Right ventricle myocardium superior (tissue), 1 donor: ENCODE measurements at regions not wholly inside any gene's neighbourhood (a gene's known extent, or its start where the extent isn't known, plus 50 kb on each side); places are given as distances from the start of the nearest gene placed in this dataset.
"Not testable (repeated sequence)": the region's sequence is repeated elsewhere in the genome, so short reads cannot be mapped to it uniquely, and the experiment has no call there.

ENCODE experiments used
- ATAC-seq: fragments of 200-7000 bp; cut with Tn5 transposase; one replicate; pipeline ENCODE4 v1.9.1; 2020; ENCODE audit warnings: mild to moderate bottlenecking; ENCODE audit not compliant: poor library complexity
- DNase-seq: peaks from one replicate; pipeline ENCODE4 v3.0.0-alpha.2; 2020
- intact Hi-C: fragments of 100-400 bp; cut with DNase I; formaldehyde crosslinking; loops from one replicate; pipeline ENCODE4 v1.11.2; 2022
- donor health status: DM: no; HTN: yes; CAD: no; lungs with severe emphysema.

DNA sequence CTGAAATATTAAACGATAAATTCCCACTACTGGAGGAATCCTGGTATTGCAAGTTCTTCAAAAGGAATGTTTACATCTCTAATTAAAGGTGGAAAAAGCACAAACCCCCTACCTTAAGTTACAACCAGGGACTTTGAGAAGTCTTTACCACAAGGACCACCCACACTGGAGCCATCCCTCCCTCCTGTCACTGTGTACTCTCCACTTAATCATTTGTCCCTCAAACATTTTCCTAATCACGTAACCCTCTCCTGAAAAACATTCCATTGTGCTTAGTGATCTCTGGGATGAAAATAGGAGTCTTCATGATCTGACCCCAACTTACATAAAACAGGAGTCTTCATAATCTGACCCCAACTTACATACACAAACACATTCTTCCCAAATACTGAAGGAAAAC is 85.7 kb downstream of the SUCLG1 start:
- DNase-seq (no peak), ATAC-seq (no peak)
- intact Hi-C loops: no loop called here

DNA sequence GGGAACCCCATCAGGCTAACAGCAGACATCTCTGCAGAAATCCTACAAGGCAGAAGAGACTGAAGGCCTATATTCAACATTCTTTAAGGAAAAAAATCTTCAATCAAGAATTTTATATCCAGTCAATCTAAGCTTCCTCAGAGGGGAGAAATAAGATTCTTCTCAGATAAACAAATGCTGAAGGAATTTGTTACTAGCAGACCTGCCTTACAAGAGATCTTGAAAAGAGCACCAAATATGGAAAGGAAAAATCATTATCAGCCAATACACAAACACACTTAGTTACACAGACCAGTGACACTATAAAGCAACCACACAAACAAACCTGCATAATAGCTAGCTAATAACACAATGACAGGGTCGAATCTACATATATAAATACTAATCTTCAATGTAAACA is 96.5 kb downstream of the SUCLG1 start:
- intact Hi-C loops: no loop called here
- DNase-seq: no peak
- ATAC-seq: no peak

DNA sequence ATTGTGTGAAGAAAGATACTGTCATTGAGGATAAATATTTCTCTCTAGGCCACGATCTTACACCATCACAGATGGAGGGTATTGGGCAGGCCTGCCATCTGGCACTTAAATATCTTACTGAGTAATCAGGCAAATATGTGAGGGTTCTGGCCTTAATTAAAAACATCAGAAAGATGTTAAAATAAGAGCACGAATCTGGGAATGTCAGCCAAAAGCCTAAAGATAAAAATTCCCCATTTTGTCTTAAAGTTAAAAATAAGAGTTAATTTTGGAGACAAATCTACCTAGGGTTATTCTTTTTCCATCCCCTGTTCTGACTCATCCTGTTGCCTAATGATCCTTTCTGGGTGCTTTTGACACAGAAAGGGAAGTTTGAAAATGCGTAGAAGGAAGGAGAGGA is 121.0 kb downstream of the SUCLG1 start:
- DNase-seq (no peak), ATAC-seq (no peak)
- intact Hi-C loops: no loop called here

DNA sequence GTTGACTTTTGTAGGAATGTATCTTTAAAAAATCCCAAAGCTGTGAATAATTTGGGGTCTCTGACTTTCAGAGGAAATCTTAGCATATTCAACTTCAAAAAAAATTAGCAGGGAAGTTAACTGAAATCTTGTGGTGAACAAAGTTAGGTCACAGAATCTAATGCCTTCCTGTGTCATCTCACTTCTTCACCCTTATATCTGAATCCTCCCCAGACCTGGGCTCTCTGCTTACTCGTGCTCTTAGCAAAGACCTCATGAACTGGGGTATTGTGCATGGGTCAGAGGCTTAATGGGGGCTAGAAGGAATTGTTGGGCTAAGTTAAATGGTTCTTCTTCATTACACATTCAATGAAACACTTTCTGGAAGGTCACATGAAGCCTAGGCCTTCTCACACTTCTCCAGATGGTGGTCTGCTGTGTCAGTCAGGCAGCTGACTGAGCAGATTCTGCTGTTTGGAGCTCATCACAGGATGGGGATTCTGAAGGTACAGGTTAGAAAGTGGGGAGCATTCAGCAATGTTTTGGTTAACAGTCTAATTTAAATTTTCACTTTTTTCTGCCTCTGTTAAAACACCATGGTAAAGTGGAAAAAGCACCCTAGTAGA is 131.3 kb downstream of the SUCLG1 start:
- DNase-seq (no peak), ATAC-seq (no peak)
- intact Hi-C loops: no loop called here

DNA sequence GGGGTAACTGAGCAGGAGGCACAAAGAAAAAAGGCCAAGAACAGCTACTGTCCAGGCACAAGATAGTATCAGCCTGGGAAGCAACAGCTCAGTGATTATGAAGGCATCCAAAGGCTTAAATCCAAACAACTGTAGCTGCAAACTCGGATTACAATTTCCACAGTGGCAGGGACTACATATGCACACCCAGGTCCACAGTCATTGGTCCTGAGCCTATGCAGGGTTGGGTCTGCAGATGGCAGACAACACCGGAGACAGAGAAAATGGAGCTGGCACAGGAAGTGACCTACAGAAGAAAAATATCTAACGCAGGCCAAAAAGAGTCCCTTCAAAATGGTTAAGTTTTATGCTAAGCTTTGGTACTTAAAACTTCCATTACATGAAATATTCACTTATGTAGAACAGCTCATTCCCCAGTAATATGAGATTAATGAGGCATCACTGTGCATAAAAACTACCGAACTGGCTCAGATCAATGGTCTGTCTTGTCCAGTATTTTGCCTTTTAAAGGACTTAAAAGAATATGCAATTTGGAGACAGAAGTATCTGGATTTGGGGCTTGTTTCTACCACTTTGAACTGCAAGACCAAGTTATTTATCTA is 132.1 kb downstream of the SUCLG1 start:
- no peak for DNase-seq
- no peak for ATAC-seq
- intact Hi-C loops: no loop called here

DNA sequence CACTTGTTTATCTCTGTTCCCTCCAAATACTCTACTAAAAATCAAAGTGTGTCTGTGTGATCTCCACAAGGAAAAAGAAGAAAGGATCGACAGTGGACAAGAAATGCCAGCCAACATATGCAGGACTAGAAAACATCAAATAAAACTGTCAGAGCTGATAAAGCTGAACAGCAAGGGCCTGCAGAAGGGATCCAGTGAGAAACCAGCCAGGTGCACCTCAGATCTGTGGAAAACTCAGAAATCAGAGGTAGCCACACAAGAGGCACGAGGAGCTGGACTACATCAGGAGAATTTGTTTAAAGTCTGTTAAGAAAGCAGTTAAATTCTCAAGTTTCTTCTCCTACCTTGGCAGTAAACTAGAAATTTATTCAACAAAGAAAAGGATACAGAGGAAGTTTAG is 135.2 kb downstream of the SUCLG1 start:
- ATAC-seq (no peak), DNase-seq (no peak)
- intact Hi-C loops: no loop called here

DNA sequence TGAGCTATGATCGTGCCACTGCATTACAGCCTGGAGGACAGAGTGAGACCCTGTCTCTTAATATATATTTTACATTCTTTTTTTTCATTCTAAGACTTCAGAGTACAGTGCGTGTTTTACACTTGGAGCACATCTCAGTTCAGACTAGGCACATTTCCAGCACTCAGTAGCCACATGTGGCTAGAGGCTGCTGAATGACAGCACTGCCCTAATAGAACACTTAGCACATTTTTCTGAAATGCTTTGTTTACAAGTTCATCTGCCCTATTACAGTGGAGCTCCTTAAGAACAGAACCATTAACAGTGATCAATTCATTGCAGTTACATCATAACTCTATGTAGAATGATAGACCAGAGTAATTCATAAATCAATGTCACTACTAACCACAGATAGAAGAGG is 138.1 kb downstream of the SUCLG1 start:
- ATAC-seq: no peak
- intact Hi-C loops: no loop called here
- no peak for DNase-seq

DNA sequence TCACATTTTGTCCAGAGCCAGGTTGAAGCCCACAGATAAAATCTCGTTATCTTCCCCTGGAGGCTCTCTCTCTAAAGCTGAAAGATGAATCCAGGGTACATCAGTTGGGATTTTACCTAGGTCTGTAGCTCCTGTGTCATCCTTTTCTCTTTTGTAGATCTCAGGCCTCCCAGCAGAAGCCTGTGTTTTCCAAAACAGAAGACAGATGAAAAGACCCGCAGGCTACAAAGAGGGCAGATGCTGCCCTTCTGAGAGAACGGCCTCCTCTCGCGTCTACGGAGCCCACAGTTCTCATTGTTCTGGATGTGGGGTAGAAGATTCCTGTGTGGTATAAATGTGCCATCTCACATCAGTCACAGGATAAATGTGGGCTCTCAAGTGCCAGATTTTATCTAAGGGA is 139.5 kb downstream of the SUCLG1 start:
- intact Hi-C loops: loop anchor here (10.0 kb wide), 1 partner anchor 295 kb away; no protein-coding TSS in a partner anchor
- DNase-seq (no peak), ATAC-seq (no peak)

DNA sequence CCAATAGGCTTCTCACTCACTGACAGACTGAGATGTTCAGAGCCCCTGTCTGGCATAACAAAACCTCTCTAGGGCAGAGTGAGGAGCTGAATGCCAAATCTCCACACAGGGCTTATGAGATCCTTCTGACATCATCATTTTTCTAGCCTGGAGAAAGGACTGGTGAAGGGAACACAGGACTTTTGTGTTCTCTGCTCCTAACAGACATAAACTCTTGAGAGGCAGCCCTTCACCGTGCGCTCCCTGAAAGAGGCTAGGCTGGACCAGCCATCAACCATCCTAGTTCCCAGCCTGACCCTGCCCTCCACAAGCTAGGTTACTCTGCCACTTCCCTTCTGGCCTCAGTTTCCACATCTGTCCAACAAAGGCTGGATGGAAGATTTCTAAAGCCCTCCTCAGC is 141.9 kb downstream of the SUCLG1 start:
- ATAC-seq: no peak
- DNase-seq: no peak
- intact Hi-C loops: loop anchor here (10.0 kb wide), 1 partner anchor 292 kb away; no protein-coding TSS in a partner anchor

DNA sequence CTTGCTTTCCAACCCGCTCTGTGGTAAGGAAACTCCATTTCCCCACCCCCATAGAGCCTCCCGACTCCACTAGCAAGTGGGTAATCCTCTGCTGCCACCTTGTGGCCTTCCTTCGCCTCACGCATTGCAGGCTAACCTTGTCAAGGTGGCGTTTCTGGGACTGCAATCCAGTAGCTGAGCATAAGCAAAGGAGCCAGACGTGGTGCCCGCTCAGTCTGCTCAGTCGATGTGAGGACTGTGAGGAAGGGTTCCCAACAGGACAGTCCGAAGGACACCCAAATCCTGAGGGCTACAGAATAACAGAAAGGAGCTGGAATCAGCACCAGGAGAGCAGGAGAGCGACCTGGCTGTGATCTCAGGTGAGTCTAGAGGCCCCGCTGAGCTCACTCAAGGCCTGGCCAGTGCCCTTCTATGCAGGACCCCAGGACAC is 144.2 kb downstream of the SUCLG1 start:
- DNase-seq: peak; percentile 77
- intact Hi-C loops: loop anchor here (10.0 kb wide), 1 partner anchor 290 kb away; no protein-coding TSS in a partner anchor
- peak; percentile 93 for ATAC-seq

DNA sequence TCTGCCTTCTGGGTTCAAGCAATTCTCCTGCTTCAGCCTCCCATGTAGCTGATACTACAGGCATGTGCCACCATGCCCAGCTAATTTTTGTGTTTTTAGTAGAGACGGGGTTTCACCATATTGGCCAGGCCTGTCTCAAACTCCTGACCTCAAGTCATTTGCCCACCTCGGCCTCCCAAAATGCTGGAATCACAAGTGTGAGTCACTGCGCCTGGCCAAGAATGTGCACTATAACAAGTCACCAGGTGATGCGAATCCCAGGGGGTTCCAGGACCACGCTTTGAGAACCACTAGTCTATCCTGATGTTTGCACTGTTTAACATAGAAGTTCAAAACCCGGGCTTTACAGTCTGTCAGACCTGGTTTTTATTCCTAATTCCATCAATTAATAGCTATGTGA is 144.8 kb downstream of the SUCLG1 start:
- DNase-seq (no peak), ATAC-seq (no peak)
- intact Hi-C loops: loop anchor here (10.0 kb wide), 1 partner anchor 289 kb away; no protein-coding TSS in a partner anchor

DNA sequence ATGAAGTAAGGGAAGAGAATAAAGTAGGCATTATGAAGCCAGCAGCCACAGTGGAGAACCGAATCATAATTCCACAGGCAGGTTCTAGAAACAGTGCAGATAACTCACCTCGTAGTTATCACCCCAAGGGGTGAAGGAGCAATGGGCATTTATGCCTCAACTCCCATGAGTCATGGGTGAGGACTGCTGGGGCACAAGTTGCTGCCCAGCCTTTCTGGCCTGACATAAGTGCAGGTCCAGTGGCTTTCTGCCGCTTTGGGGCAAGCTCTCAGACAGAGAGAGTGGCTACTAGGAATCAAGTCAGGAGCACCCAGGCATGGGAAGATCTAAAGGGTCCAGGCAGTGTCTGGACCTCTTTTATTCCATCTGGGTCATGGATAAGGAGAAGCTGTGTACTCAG is 149.8 kb downstream of the SUCLG1 start:
- intact Hi-C loops: no loop called here
- ATAC-seq: no peak

DNA sequence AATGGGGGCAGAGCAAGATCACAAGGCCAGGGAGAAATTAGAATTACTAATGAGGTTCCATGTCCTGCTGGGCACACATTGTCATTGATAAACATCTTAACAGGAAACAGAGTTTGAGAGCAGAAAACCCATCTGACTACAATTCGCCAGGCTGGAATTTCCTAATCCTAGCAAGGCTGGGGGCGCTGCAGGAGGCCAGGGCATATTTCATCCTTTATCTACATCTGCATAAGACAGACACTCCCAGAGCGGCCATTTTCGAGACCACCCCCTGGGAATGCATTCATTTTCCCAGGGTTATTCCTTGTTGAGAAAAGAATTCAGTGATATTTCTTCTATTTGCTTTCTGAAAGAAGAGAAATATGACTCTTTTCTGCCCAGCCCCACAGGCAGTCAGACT is 152.7 kb downstream of the SUCLG1 start:
- DNase-seq: no peak
- intact Hi-C loops: no loop called here
- ATAC-seq: no peak

More for the DNA sequence above, 149.8 kb downstream of the SUCLG1 start:
- no peak for DNase-seq

DNA sequence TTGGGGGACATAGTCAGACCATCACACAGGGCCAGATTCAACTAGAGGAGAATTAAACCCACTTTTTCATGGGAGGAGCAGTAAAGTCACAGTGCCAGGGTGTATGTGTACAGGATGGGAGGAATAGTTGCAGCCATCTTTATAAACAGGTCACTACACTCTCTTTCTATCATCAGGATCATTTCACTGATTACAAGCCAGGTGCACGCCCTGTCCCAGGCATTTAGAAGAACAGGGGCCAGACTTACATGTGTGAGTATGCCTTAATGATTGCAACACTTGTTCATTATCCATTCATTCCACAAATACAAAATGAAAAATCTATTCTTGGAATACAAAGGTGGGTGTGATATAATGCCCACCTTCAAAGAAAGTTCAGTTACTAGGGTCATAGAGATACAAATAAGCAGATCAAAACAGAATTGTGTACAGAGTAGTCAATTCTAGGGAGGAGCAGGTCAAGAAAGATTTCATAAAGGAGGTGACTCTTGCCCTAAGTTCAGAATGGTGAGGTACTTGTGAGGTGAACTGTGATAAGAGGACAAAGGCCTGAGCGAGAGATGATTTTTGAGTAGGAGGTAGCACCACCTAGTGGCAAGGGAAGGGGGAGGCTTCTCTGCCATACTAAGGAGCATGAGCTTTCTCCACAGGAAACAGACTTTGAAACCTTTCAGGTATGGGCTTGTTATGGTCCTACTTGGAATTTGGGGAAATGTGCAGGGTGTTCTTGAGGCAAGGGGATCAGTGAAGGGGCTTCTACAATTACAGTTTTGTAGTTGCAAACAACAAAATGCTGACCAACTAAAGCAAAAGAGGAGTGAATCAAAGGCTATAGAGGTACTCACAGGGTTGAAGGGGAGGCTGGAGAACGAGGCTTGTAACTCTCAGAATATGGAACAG is 156.3 kb downstream of the SUCLG1 start:
- intact Hi-C loops: no loop called here
- DNase-seq (no peak), ATAC-seq (peak; percentile 63)

DNA sequence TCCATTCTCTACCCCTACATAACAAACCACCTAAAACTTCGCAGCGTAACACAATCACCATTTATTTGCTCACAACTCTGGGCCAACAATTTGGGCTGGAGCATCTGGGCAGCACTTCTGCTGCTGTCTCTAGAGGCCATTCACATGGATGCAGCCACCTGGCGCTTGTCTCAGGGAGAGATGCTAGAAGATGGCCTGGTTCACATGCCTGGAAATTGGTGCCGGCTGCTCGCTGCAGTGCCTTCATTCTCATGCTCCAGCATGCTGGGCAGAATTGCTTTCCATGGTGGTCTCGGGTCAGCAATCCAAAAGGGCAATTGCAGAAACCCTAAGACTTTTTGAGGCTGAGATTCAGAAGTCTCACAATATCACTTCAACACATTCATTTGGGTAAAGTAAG is 157.4 kb downstream of the SUCLG1 start:
- ATAC-seq: no peak
- intact Hi-C loops: no loop called here
- no peak for DNase-seq

DNA sequence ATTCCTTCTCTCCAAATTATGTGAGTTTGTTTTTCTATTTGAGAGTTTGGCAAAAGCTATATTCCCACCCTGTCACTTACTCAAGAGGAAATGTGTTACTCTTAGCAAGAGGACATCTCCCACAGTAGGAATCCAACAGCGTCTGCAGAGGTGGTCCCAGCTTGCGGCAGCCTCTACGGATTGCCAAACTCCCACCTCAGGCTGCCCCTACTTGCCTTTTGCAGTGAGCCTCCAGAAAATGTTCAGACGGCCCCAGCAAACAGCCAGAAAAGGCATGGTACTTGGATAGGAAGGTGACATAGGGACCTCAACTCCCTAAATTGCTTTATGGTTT is 158.4 kb downstream of the SUCLG1 start:
- intact Hi-C loops: no loop called here
- DNase-seq (no peak), ATAC-seq (no peak)

DNA sequence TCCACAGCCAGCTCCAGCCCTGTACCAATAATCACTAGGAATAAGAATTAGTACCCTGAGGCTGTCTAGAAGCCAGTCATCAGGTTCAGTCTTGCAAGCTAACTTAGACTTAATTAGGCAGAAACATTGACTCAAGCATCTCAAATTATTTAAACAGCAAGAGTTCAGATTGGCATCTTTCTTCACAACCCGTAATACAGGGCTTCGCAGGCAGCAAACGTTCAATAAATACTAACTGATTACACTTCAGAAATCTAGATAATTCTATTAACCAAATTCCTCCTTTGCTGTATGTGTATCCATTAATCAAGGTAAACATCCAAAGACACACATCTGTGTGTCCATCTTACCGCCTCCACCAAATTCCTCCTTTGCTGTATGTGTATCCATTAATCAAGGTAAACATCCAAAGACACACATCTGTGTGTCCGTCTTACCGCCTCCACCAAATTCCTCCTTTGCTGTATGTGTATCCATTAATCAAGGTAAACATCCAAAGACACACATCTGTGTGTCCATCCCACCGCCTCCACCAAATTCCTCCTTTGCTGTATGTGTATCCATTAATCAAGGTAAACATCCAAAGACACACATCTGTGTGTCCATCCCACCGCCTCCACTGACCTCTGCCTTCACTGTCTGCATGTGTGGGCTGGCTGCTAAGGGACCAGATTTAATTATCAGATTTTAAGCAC is 158.9 kb downstream of the SUCLG1 start:
- DNase-seq, ATAC-seq, intact Hi-C loops: not testable (repeated sequence)

DNA sequence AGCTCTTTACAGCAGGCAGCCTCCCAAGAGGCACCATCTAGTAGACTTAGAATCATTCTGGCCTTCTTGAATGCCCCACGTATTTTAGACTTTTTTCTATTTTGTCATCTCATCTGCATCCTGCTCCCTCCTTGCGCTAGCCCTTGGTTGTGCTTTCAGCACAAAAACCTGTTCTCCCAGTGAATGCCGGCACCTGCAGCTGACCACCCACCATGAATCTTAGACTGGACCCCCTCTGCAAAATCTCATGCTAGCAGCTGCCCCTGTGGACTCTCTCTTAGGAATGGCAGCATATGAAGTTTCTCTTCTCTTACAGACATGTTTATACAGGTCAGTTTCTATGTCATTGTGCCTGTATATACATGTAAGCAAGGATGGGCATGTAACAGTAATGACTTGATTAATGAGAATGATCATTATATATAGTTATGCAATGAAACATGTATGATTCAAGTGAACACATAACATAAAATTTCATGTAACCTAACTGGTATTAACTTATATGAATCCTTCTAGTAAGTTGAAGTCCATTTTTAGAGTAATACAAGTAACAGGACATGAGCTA is 159.8 kb downstream of the SUCLG1 start:
- no peak for ATAC-seq
- no peak for DNase-seq
- intact Hi-C loops: no loop called here

DNA sequence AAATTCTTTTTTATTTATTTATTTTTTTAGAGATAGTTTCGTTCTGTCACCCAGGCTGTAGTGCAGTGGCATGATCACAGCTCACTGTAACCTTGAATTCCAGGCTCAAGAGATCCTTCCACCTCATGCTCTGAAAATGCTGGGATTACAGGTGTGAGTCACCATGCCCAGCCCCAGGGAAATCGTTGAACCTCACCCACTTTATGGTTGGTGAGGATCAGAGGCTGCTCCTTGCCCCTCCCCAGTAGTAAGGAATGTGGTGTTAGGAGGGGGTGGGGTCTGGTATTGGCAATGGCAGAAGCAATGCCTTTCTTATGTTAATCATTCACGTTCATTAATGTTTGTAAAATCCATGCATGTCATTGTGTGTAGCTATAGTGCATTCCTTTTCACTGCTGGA is 161.9 kb downstream of the SUCLG1 start:
- intact Hi-C loops: no loop called here
- DNase-seq (no peak), ATAC-seq (no peak)
